GM12878 (cell line): ENCODE measurements at regions not wholly inside any gene's neighbourhood (a gene's known extent, or its start where the extent isn't known, plus 50 kb on each side); places are given as distances from the start of the nearest gene placed in this dataset.

Experiments used
- ATAC-seq: fragments of 200-7000 bp; cut with Tn5 transposase; 3 replicates; pipeline ENCODE4 v1.9.1; 2020; ENCODE audit warnings: mild to moderate bottlenecking, moderate library complexity
- BruUV-seq: library from RNA; stranded (reverse); fragments of 400-500 nt; replicated peaks from 2 replicates; lab custom pipeline; 2021; lab: Mats Ljungman, UMichigan
- CTCF ChIA-PET: fragments of 300-600 bp; sonication (Branson Sonifier 250); formaldehyde crosslinking; extraction: SDS; loops from one replicate; lab custom pipeline; 2021; ENCODE audit warnings: inconsistent platforms; lab: Yijun Ruan, JAX
- POLR2A ChIA-PET: fragments of 350-600 bp; formaldehyde crosslinking; extraction: SDS; loops from one replicate; lab custom pipeline; 2021; ENCODE audit warnings: inconsistent platforms; lab: Charles Lee
- RAD21 ChIA-PET: fragments of 300-600 bp; sonication (Branson Sonifier 250); formaldehyde crosslinking; loops from one replicate; lab custom pipeline; 2023; ENCODE audit warnings: antibody characterized with exemption; ENCODE audit not compliant: unreplicated experiment; lab: Charles Lee
- SMC1A ChIA-PET: fragments of 300-600 bp; sonication (Branson Sonifier 250); formaldehyde crosslinking; loops from one replicate; lab custom pipeline; 2023; ENCODE audit not compliant: unreplicated experiment, uncharacterized antibody; lab: Charles Lee
- DNase-seq: peaks from one replicate; pipeline ENCODE4 v3.0.0-alpha.2; 2011; ENCODE audit warnings: low read depth, low spot score
- FAIRE-seq: peaks from 3 replicates; lab custom pipeline; 2011; peaks lifted over from hg19 to GRCh38; lab: Jason Lieb, UNC
- H2AFZ ChIP-seq: 2 replicates; pipeline ENCODE4 v1.6.0; 2011; ENCODE audit warnings: low read depth, low read length, control low read depth; ENCODE audit not compliant: control insufficient read depth
- H3K27ac ChIP-seq: 2 replicates; pipeline ENCODE4 v1.5.1; 2011; ENCODE audit warnings: control low read depth; ENCODE audit not compliant: control insufficient read depth, insufficient read depth
- H3K27me3 ChIP-seq, 2 experiments: replicated peaks in 1 of 2; 2 replicates each; pipeline versions ENCODE4 v1.6.0 to v1.6.1; 2011; ENCODE audit warnings: low read length in 1 of 2; ENCODE audit not compliant: control insufficient read depth in 2 of 2, insufficient read depth in 2 of 2
- H3K36me3 ChIP-seq, 2 experiments: 2 replicates each; pipeline ENCODE4 v1.5.1; 2011; ENCODE audit warnings: low read length in 1 of 2; ENCODE audit not compliant: control insufficient read depth in 2 of 2, insufficient read depth in 2 of 2
- H3K4me1 ChIP-seq: 2 replicates; pipeline ENCODE4 v1.6.1; 2011; ENCODE audit warnings: mild to moderate bottlenecking, low read length, moderate library complexity, mixed read lengths; ENCODE audit not compliant: control insufficient read depth, insufficient read depth
- H3K4me2 ChIP-seq: 2 replicates; pipeline ENCODE4 v1.6.0; 2011; ENCODE audit warnings: control low read depth; ENCODE audit not compliant: control insufficient read depth, insufficient read depth
- H3K4me3 ChIP-seq: fragments of 200-600 bp; sonication (generic); 2 replicates; pipeline ENCODE4 v1.5.1; 2016
- H3K79me2 ChIP-seq: 2 replicates; pipeline ENCODE4 v1.6.0; 2011; ENCODE audit warnings: low read length; ENCODE audit not compliant: control insufficient read depth, insufficient read depth
- H3K9ac ChIP-seq: 2 replicates; pipeline ENCODE4 v1.8.0; 2011; ENCODE audit warnings: low read length, control low read depth, mixed read lengths; ENCODE audit not compliant: control insufficient read depth, insufficient read depth
- H3K9me3 ChIP-seq: replicated peaks from 3 replicates; pipeline ENCODE4 v1.5.1; 2011; ENCODE audit warnings: mild to moderate bottlenecking, low read length; ENCODE audit not compliant: control insufficient read depth, insufficient read depth
- H4K20me1 ChIP-seq: 2 replicates; pipeline ENCODE4 v1.6.0; 2011; ENCODE audit not compliant: control insufficient read depth, insufficient read depth
- ATF7 ChIP-seq: fragments of 450-650 bp; IDR thresholded peaks from 2 replicates; pipeline ENCODE4 v1.6.1; 2016; ENCODE audit warnings: low read depth, mild to moderate bottlenecking
- BCLAF1 ChIP-seq: fragments of 450-650 bp; IDR thresholded peaks from 2 replicates; pipeline ENCODE4 v1.6.1; 2017; ENCODE audit warnings: antibody characterized with exemption, mild to moderate bottlenecking, moderate library complexity
- NFYA ChIP-seq: IDR thresholded peaks from 2 replicates; pipeline ENCODE4 v1.6.1; 2011; ENCODE audit warnings: low read depth, mild to moderate bottlenecking, low read length, improper control_type of control experiment, borderline replicate concordance
- TCF12 ChIP-seq: IDR thresholded peaks from 2 replicates; pipeline ENCODE4 v1.6.1; 2011; ENCODE audit warnings: low read depth, mild to moderate bottlenecking, low read length
- ZNF274 ChIP-seq: IDR thresholded peaks from one replicate; pipeline ENCODE4 v1.8.0; 2011; ENCODE audit not compliant: insufficient read length, insufficient read depth
- WGBS: methylation state at CpG from one replicate; pipeline ENCODE4 v1.1.6; 2016; ENCODE audit warnings: low lambda C conversion rate; ENCODE audit not compliant: insufficient replicate concordance, insufficient coverage; ENCODE audit errors: missing lambda C conversion rate; 5-methylcytosine and 5-hydroxymethylcytosine counted together
- in situ Hi-C: fragments of 300-500 bp; cut with MboI; formaldehyde crosslinking; loops from 9 replicates; pipeline ENCODE4 v1.14.3; 2018; ENCODE audit warnings: mixed read lengths
- intact Hi-C: fragments of 100-400 bp; cut with micrococcal nuclease; formaldehyde crosslinking; loops from one replicate; pipeline ENCODE4 v1.14.2; 2022; ENCODE audit not compliant: unreplicated experiment
- TF ChIP-seq, protein P1 (sequence below): fragments of 450-650 bp; IDR thresholded peaks from 2 replicates; pipeline ENCODE4 v1.6.1; 2016; ENCODE audit warnings: mild to moderate bottlenecking

- TF ChIP-seq BCLAF1 (no peak), ZNF274 (no peak), ATF7 (no peak), TCF12 (no peak)
- TF ChIP-seq, protein P1, sequence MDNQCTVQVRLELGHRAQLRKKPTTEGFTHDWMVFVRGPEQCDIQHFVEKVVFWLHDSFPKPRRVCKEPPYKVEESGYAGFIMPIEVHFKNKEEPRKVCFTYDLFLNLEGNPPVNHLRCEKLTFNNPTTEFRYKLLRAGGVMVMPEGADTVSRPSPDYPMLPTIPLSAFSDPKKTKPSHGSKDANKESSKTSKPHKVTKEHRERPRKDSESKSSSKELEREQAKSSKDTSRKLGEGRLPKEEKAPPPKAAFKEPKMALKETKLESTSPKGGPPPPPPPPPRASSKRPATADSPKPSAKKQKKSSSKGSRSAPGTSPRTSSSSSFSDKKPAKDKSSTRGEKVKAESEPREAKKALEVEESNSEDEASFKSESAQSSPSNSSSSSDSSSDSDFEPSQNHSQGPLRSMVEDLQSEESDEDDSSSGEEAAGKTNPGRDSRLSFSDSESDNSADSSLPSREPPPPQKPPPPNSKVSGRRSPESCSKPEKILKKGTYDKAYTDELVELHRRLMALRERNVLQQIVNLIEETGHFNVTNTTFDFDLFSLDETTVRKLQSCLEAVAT: no peak
Measured at GRCh38 chr14:71464840-71465239, 467.4 kb upstream of the RGS6 start (continued).

GRCh38 chr14:71465316-71465715 lies 466.9 kb upstream of the RGS6 start:
- ChIA-PET SMC1A (interaction anchor here (0.7 to 2.8 kb wide), 5 partner anchors 11 to 88 kb away, joined by 3 to 12 read pairs (median 3); no protein-coding TSS in a partner anchor), CTCF (no interaction called here), POLR2A (no interaction called here), RAD21 (no interaction called here)
- intact Hi-C loops (no loop called here), in situ Hi-C loops (no loop called here)
- no TSS peak for BruUV-seq
- H3K36me3 ChIP-seq: peaks cover 0 to 5% of the 10 kb centered on the region in 2 experiments; a peak in 3 of 4 replicates
- peaks cover 6% of the 10 kb centered on the region; the same call in 1 of the 2 replicates for H3K4me1 ChIP-seq
- H3K27ac ChIP-seq: no peak overlapping the region
- DNase-seq (no peak), ATAC-seq (no peak), FAIRE-seq (no peak)
- H4K20me1 ChIP-seq: no peaks in the 10 kb centered on the region
- no peaks in the 10 kb centered on the region for H3K27me3 ChIP-seq
- no peak overlapping the region for H3K9ac ChIP-seq
- no peak for TF ChIP-seq NFYA
- peaks cover 2% of the 10 kb centered on the region for H3K79me2 ChIP-seq
- no peak overlapping the region for H3K4me3 ChIP-seq
- 100% methylated on average over 2 of the region's 2 CpGs for WGBS
- peaks cover 4% of the 10 kb centered on the region; the same call in 2 of the 3 replicates for H3K9me3 ChIP-seq
- H2AFZ ChIP-seq: no peak overlapping the region
- no peak overlapping the region for H3K4me2 ChIP-seq
